Neural cell (in vitro differentiated cells): ENCODE measurements at regions not wholly inside any gene's neighbourhood (a gene's known extent, or its start where the extent isn't known, plus 50 kb on each side); places are given as distances from the start of the nearest gene placed in this dataset.

ENCODE experiments used
- H2AFZ ChIP-seq: fragments of 200-600, 300-800 bp; sonication (generic), shearing (Covaris generic); 2 replicates; pipeline ENCODE4 v1.6.0; 2014; ENCODE audit warnings: low read depth, mild to moderate bottlenecking, antibody characterized with exemption, low read length, moderate library complexity
- H3F3A ChIP-seq: fragments of 200-600 bp; shearing (Covaris generic); 2 replicates; pipeline ENCODE4 v1.6.1; 2016; ENCODE audit warnings: mild to moderate bottlenecking, moderate library complexity, mixed read lengths, antibody characterized with exemption, low read length; ENCODE audit not compliant: insufficient read depth, poor library complexity, severe bottlenecking
- H3K27ac ChIP-seq: fragments of 200-600, 300-800 bp; sonication (generic), shearing (Covaris generic); 2 replicates; pipeline ENCODE4 v1.5.1; 2014; ENCODE audit warnings: mild to moderate bottlenecking, low read length, moderate library complexity
- H3K27me3 ChIP-seq: fragments of 300-800, 200-600 bp; sonication (generic), shearing (Covaris generic); 2 replicates; pipeline ENCODE4 v1.6.0; 2014; ENCODE audit warnings: mild to moderate bottlenecking, low read depth, low read length, moderate library complexity; ENCODE audit not compliant: insufficient read depth
- H3K36me3 ChIP-seq: fragments of 300-800, 200-600 bp; sonication (generic), shearing (Covaris generic); 2 replicates; pipeline ENCODE4 v1.5.1; 2014; ENCODE audit warnings: mild to moderate bottlenecking, antibody characterized with exemption, low read length, moderate library complexity; ENCODE audit not compliant: insufficient read depth
- H3K4me2 ChIP-seq: fragments of 300-800, 200-600 bp; sonication (generic), shearing (Covaris generic); 2 replicates; pipeline ENCODE4 v1.6.0; 2014; ENCODE audit warnings: mild to moderate bottlenecking, low read length
- H3K4me3 ChIP-seq: fragments of 300-800, 200-600 bp; sonication (generic), shearing (Covaris generic); 2 replicates; pipeline ENCODE4 v1.5.1; 2014; ENCODE audit warnings: mild to moderate bottlenecking, low read length, moderate library complexity
- H3K79me2 ChIP-seq: fragments of 200-600 bp; shearing (Covaris generic); replicated peaks from 2 replicates; pipeline ENCODE4 v1.6.0; 2014; ENCODE audit warnings: mild to moderate bottlenecking, low read length, moderate library complexity; ENCODE audit not compliant: insufficient read depth
- H3K9ac ChIP-seq: fragments of 300-800, 200-600 bp; sonication (generic), shearing (Covaris generic); 2 replicates; pipeline ENCODE4 v1.6.1; 2016; ENCODE audit warnings: mild to moderate bottlenecking, low read length, mixed read lengths
- H3K9me2 ChIP-seq: fragments of 200-600 bp; shearing (Covaris generic); 2 replicates; pipeline ENCODE4 v1.6.1; 2016; ENCODE audit warnings: mild to moderate bottlenecking, low read length, mixed read lengths; ENCODE audit not compliant: insufficient read depth
- H3K9me3 ChIP-seq: fragments of 200-600, 300-800 bp; sonication (generic), shearing (Covaris generic); 2 replicates; pipeline ENCODE4 v1.6.1; 2016; ENCODE audit warnings: mild to moderate bottlenecking, mixed run types, low read length, moderate library complexity, mixed read lengths
- H4K20me1 ChIP-seq: fragments of 200-600 bp; shearing (Covaris generic); 2 replicates; pipeline ENCODE4 v1.6.1; 2016; ENCODE audit warnings: mild to moderate bottlenecking, mixed run types; ENCODE audit not compliant: insufficient read depth
- CTCF ChIP-seq: fragments of 450-650 bp; IDR thresholded peaks from 2 replicates; pipeline ENCODE4 v1.5.1; 2014; ENCODE audit warnings: antibody characterized with exemption, mild to moderate bottlenecking, moderate library complexity; ENCODE audit not compliant: poor library complexity, severe bottlenecking
- EP300 ChIP-seq: fragments of 450-650 bp; conservative IDR thresholded peaks from 2 replicates; pipeline ENCODE4 v1.6.1; 2014; ENCODE audit warnings: antibody characterized with exemption, mild to moderate bottlenecking, moderate library complexity; ENCODE audit not compliant: poor library complexity, severe bottlenecking
- EZH2 ChIP-seq: fragments of 200-600, 300-800 bp; shearing (Covaris generic), sonication (generic); IDR thresholded peaks from 2 replicates; pipeline ENCODE4 v1.6.1; 2014; ENCODE audit warnings: antibody characterized with exemption, low read length, borderline replicate concordance, mild to moderate bottlenecking; ENCODE audit not compliant: insufficient read depth, poor library complexity, severe bottlenecking
- MXI1 ChIP-seq: fragments of 450-650 bp; conservative IDR thresholded peaks from 2 replicates; pipeline ENCODE4 v1.6.1; 2014; ENCODE audit warnings: antibody characterized with exemption, mild to moderate bottlenecking; ENCODE audit not compliant: poor library complexity, severe bottlenecking
- POLR2AphosphoS5 ChIP-seq: IDR thresholded peaks from 2 replicates; pipeline ENCODE4 v1.6.1; 2012
- RAD21 ChIP-seq: fragments of 450-650 bp; conservative IDR thresholded peaks from 2 replicates; pipeline ENCODE4 v1.6.1; 2014; ENCODE audit warnings: antibody characterized with exemption, mild to moderate bottlenecking, moderate library complexity
- REST ChIP-seq: IDR thresholded peaks from 2 replicates; pipeline ENCODE4 v1.6.1; 2012; ENCODE audit warnings: borderline replicate concordance
- SMC3 ChIP-seq: fragments of 450-650 bp; conservative IDR thresholded peaks from 2 replicates; pipeline ENCODE4 v1.6.1; 2014; ENCODE audit warnings: antibody characterized with exemption, mild to moderate bottlenecking, moderate library complexity; ENCODE audit not compliant: poor library complexity
- TAF1 ChIP-seq: IDR thresholded peaks from 2 replicates; pipeline ENCODE4 v1.6.1; 2012; ENCODE audit warnings: low read depth

GRCh38 chr5:124929000-124929399, 182.6 kb upstream of the ZNF608 start:
- no peaks in the 10 kb centered on the region for H3K79me2 ChIP-seq
- H3K27ac ChIP-seq, result no peak overlapping the region
- no peaks in the 10 kb centered on the region for H3F3A ChIP-seq
- no peaks in the 10 kb centered on the region for H4K20me1 ChIP-seq
- no peaks in the 10 kb centered on the region for H3K9me2 ChIP-seq
- no peaks in the 10 kb centered on the region for H3K36me3 ChIP-seq
- no peak overlapping the region for H3K4me3 ChIP-seq
- no peaks in the 10 kb centered on the region for H3K9me3 ChIP-seq
- H3K9ac ChIP-seq, result no peak overlapping the region
- no peak overlapping the region for H3K4me2 ChIP-seq
- TF ChIP-seq MXI1 (no peak), POLR2AphosphoS5 (no peak), TAF1 (no peak), RAD21 (no peak), EP300 (no peak), EZH2 (no peak), REST (no peak), CTCF (no peak), SMC3 (no peak)
- H3K27me3 ChIP-seq, result no peaks in the 10 kb centered on the region
- no peak overlapping the region for H2AFZ ChIP-seq

GRCh38 chr5:124932791-124933600, 186.6 kb upstream of the ZNF608 start:
- Histone ChIP-seq H3K79me2 (no peaks in the 10 kb centered on the region), H3K27ac (no peak overlapping the region), H3K9ac (no peak overlapping the region), H2AFZ (no peak overlapping the region), H3K9me3 (no peaks in the 10 kb centered on the region), H3K9me2 (no peaks in the 10 kb centered on the region), H4K20me1 (no peaks in the 10 kb centered on the region), H3F3A (no peaks in the 10 kb centered on the region), H3K4me3 (no peak overlapping the region), H3K36me3 (no peaks in the 10 kb centered on the region), H3K4me2 (no peak overlapping the region), H3K27me3 (no peaks in the 10 kb centered on the region)
- TF ChIP-seq REST (no peak), POLR2AphosphoS5 (no peak), CTCF (no peak), MXI1 (no peak), TAF1 (no peak), RAD21 (no peak), SMC3 (no peak), EP300 (no peak), EZH2 (no peak)
